ENCODE measurements at regions not wholly inside any gene's neighbourhood (a gene's known extent, or its start where the extent isn't known, plus 50 kb on each side); places are given as distances from the start of the nearest gene placed in this dataset.

DNA sequence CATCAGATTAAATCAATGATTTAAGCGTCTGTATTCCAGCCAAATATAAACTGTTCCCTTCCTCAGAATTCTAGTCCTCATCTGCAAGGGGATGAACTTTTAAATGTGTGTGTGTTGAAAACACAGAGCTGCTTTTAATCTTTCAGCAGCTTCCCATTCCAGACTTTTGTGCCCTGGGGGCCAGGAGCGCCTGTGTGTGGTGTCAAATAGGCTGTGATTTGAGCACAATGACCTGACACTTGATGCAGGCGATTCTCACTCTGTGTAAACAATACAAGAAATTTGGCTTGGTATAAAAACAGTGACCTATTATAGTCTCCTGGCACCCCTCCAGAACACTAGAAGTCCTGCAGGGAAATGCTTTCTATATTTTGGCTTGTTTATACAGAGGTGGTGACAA, 274.6 kb upstream of the ROPN1 start:
- dilution Hi-C loops (cut with MboI; ENCODE audit: extremely low pct_ligation_motif_present, low sequenced_read_pairs): no loop called here
- POLR2A ChIA-PET: interaction anchor here (0.5 kb wide), 1 partner anchor 234 kb away, joined by 4 read pairs; the partner anchor contains the start of gene KALRN
- FAIRE-seq: no peak

More for the DNA sequence above, 274.6 kb upstream of the ROPN1 start:
- Histone ChIP-seq H3K36me3 (ENCODE audit: control insufficient read depth in 2 of 2, extremely low read depth in 1 of 2, insufficient read depth in 2 of 2, low read length in 2 of 2) (no peaks in the 10 kb centered on the region), H3K4me3 (replicated peaks in 1 of 3; ENCODE audit: insufficient read depth in 1 of 3, low read depth in 1 of 3, low read length in 3 of 3) (no peak overlapping the region), H3K9ac (replicated peaks; ENCODE audit: extremely low read depth, insufficient read depth, low read length) (no peak overlapping the region), H3K27me3 (ENCODE audit: control insufficient read depth in 2 of 2, insufficient read depth in 2 of 2, low read length in 2 of 2) (no peaks in the 10 kb centered on the region), H4K20me1 (replicated peaks; ENCODE audit: control insufficient read depth, extremely low read depth, insufficient read depth, low read length) (no peaks in the 10 kb centered on the region), H3K9me3 (replicated peaks; ENCODE audit: control insufficient read depth, insufficient read depth, low read length) (no peaks in the 10 kb centered on the region), H3K4me2 (ENCODE audit: insufficient read depth, low read length) (no peak overlapping the region), H3K9me1 (replicated peaks; ENCODE audit: control insufficient read depth, extremely low read depth, insufficient read depth, low read length) (no peaks in the 10 kb centered on the region), H3K27ac (ENCODE audit: insufficient read depth, low read depth, low read length) (no peak overlapping the region), H3K79me2 (ENCODE audit: control insufficient read depth, insufficient read depth, low read length) (no peaks in the 10 kb centered on the region), H2AFZ (ENCODE audit: low read depth, low read length) (no peak overlapping the region), H3K4me1 (ENCODE audit: control insufficient read depth, extremely low read depth, insufficient read depth, low read length) (peaks cover 8% of the 10 kb centered on the region)
- no TSS peak for BruUV-seq (replicated peaks)
- TF ChIP-seq CTCF (IDR thresholded peaks at IDR 0.05; ENCODE audit: extremely low read depth in 1 of 2, insufficient read depth in 1 of 2, low read depth in 1 of 2, low read length in 2 of 2) (no peak), POLR2A (IDR thresholded peaks at IDR 0.05; ENCODE audit: low read depth, low read length) (no peak), EZH2 (IDR thresholded peaks at IDR 0.05; ENCODE audit: borderline replicate concordance, low read depth, low read length, severe bottlenecking) (no peak), POLR2AphosphoS5 (IDR thresholded peaks at IDR 0.05; ENCODE audit: insufficient read depth, low read depth, low read length) (no peak), MYC (IDR thresholded peaks at IDR 0.05; ENCODE audit: low read depth, low read length) (no peak), JUN (IDR thresholded peaks at IDR 0.05; ENCODE audit: borderline replicate concordance, insufficient read depth, insufficient read length, low read depth) (no peak), GATA2 (IDR thresholded peaks at IDR 0.05; ENCODE audit: insufficient read depth, insufficient read length, low read depth, low read length) (no peak), FOS (IDR thresholded peaks at IDR 0.05; ENCODE audit: borderline replicate concordance, insufficient read depth, low read length) (no peak)
- TF ChIP-seq, protein P1, sequence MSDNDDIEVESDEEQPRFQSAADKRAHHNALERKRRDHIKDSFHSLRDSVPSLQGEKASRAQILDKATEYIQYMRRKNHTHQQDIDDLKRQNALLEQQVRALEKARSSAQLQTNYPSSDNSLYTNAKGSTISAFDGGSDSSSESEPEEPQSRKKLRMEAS (IDR thresholded peaks at IDR 0.05; ENCODE audit: insufficient read depth, insufficient read length): no peak
- intact Hi-C loops (cut with micrococcal nuclease): no loop called here
- CTCF ChIA-PET: interaction anchor here (0.6 to 2.0 kb wide), 5 partner anchors 17 to 234 kb away, joined by 3 to 4 read pairs (median 3); partner anchors contain the start of gene KALRN
- peak; percentile 67 for DNase-seq (ENCODE audit: low read depth, low spot score)
